Eye (tissue), 1 donor: ENCODE measurements at regions not wholly inside any gene's neighbourhood (a gene's known extent, or its start where the extent isn't known, plus 50 kb on each side); places are given as distances from the start of the nearest gene placed in this dataset.
A peak's percentile ranks its signal among the peaks of the same experiment; 100 is the strongest.
"Not testable (repeated sequence)": the region's sequence is repeated elsewhere in the genome, so short reads cannot be mapped to it uniquely, and the experiment has no call there.

Experiments
- DNase-seq: peaks from one replicate; pipeline ENCODE4 v3.0.0-alpha.2; 2015

GRCh38 chr6:103113416-103113815 lies 1719.9 kb downstream of the GRIK2 start:
- DNase-seq: no peak

GRCh38 chr6:103107985-103108384 lies 1714.5 kb downstream of the GRIK2 start:
- peak; percentile 24 for DNase-seq

- no peak for DNase-seq
Observed at GRCh38 chr6:103105686-103106085, 1712.2 kb downstream of the GRIK2 start.

- DNase-seq: no peak
Observed at GRCh38 chr6:103101267-103101666, 1707.8 kb downstream of the GRIK2 start.

- DNase-seq: not testable (repeated sequence)
Observed at GRCh38 chr6:103092414-103092813, 1698.9 kb downstream of the GRIK2 start.

GRCh38 chr6:103085801-103086200 lies 1692.3 kb downstream of the GRIK2 start:
- DNase-seq: no peak

GRCh38 chr6:103081876-103082630 lies 1688.5 kb downstream of the GRIK2 start:
- DNase-seq: peak; percentile 3

GRCh38 chr6:103081126-103081525 lies 1687.6 kb downstream of the GRIK2 start:
- DNase-seq: no peak

- DNase-seq: no peak
Observed at GRCh38 chr6:103080497-103080896, 1687.0 kb downstream of the GRIK2 start.

- DNase-seq: no peak
Observed at GRCh38 chr6:103079867-103080266, 1686.4 kb downstream of the GRIK2 start.

GRCh38 chr6:103062136-103062535 lies 1668.6 kb downstream of the GRIK2 start:
- no peak for DNase-seq

- DNase-seq: no peak
Observed at GRCh38 chr6:103047567-103047966, 1654.1 kb downstream of the GRIK2 start.

GRCh38 chr6:103042336-103042735 lies 1648.8 kb downstream of the GRIK2 start:
- DNase-seq: no peak

- DNase-seq: no peak
Observed at GRCh38 chr6:103036846-103037245, 1643.3 kb downstream of the GRIK2 start.

GRCh38 chr6:103027271-103027931 lies 1633.9 kb downstream of the GRIK2 start:
- DNase-seq: no peak

GRCh38 chr6:103018426-103018825 lies 1624.9 kb downstream of the GRIK2 start:
- no peak for DNase-seq

GRCh38 chr6:103017878-103018277 lies 1624.4 kb downstream of the GRIK2 start:
- DNase-seq: no peak

GRCh38 chr6:103011605-103012004 lies 1618.1 kb downstream of the GRIK2 start:
- no peak for DNase-seq

GRCh38 chr6:103002282-103002681 lies 1608.8 kb downstream of the GRIK2 start:
- DNase-seq: no peak

- DNase-seq: no peak
Observed at GRCh38 chr6:103001724-103002123, 1608.2 kb downstream of the GRIK2 start.

GRCh38 chr6:103000688-103001087 lies 1607.2 kb downstream of the GRIK2 start:
- DNase-seq: no peak

- DNase-seq: no peak
Observed at GRCh38 chr6:102995491-102995890, 1602.0 kb downstream of the GRIK2 start.

GRCh38 chr6:102994866-102995265 lies 1601.4 kb downstream of the GRIK2 start:
- DNase-seq: no peak

- DNase-seq: no peak
Observed at GRCh38 chr6:102986086-102986485, 1592.6 kb downstream of the GRIK2 start.

- no peak for DNase-seq
Observed at GRCh38 chr6:102984357-102984756, 1590.8 kb downstream of the GRIK2 start.
